AG09309 (cell line): ENCODE measurements at regions not wholly inside any gene's neighbourhood (a gene's known extent, or its start where the extent isn't known, plus 50 kb on each side); places are given as distances from the start of the nearest gene placed in this dataset.

ENCODE experiments used
- DNase-seq: peaks from one replicate; pipeline ENCODE4 v3.0.0-alpha.2; 2010; ENCODE audit warnings: low read depth
- H3K4me3 ChIP-seq: 2 replicates; pipeline ENCODE4 v1.5.1; 2011; ENCODE audit warnings: mild to moderate bottlenecking, low read depth, low read length, moderate library complexity; ENCODE audit not compliant: control insufficient read depth
- CTCF ChIP-seq: IDR thresholded peaks from 2 replicates; pipeline ENCODE4 v1.5.1; 2011; ENCODE audit warnings: mild to moderate bottlenecking, low read depth, low read length, inconsistent platforms; ENCODE audit not compliant: insufficient read depth, control insufficient read depth; ENCODE audit errors: missing control alignments

- H3K4me3 ChIP-seq: no peak overlapping the region
- DNase-seq: no peak
- TF ChIP-seq CTCF: no peak
Measured at GRCh38 chr1:87474098-87474497, 145.4 kb downstream of the LMO4 start.

- no peak for DNase-seq
- H3K4me3 ChIP-seq: no peak overlapping the region
- TF ChIP-seq CTCF: no peak
Measured at GRCh38 chr1:87478231-87478630, 149.6 kb downstream of the LMO4 start.

- TF ChIP-seq CTCF: no peak
- no peak overlapping the region for H3K4me3 ChIP-seq
- DNase-seq: no peak
Measured at GRCh38 chr1:87495147-87495546, 166.5 kb downstream of the LMO4 start.

GRCh38 chr1:87495870-87496269 lies 167.2 kb downstream of the LMO4 start:
- TF ChIP-seq CTCF: no peak
- no peak overlapping the region for H3K4me3 ChIP-seq
- no peak for DNase-seq

GRCh38 chr1:87497380-87498203 lies 168.9 kb downstream of the LMO4 start:
- H3K4me3 ChIP-seq: no peak overlapping the region
- no peak for DNase-seq
- TF ChIP-seq CTCF: no peak

- H3K4me3 ChIP-seq: no peak overlapping the region
- TF ChIP-seq CTCF: peak; percentile 27
- no peak for DNase-seq
Measured at GRCh38 chr1:87501738-87502137, 173.1 kb downstream of the LMO4 start.
